ENCODE measurements at regions not wholly inside any gene's neighbourhood (a gene's known extent, or its start where the extent isn't known, plus 50 kb on each side); places are given as distances from the start of the nearest gene placed in this dataset.

DNA sequence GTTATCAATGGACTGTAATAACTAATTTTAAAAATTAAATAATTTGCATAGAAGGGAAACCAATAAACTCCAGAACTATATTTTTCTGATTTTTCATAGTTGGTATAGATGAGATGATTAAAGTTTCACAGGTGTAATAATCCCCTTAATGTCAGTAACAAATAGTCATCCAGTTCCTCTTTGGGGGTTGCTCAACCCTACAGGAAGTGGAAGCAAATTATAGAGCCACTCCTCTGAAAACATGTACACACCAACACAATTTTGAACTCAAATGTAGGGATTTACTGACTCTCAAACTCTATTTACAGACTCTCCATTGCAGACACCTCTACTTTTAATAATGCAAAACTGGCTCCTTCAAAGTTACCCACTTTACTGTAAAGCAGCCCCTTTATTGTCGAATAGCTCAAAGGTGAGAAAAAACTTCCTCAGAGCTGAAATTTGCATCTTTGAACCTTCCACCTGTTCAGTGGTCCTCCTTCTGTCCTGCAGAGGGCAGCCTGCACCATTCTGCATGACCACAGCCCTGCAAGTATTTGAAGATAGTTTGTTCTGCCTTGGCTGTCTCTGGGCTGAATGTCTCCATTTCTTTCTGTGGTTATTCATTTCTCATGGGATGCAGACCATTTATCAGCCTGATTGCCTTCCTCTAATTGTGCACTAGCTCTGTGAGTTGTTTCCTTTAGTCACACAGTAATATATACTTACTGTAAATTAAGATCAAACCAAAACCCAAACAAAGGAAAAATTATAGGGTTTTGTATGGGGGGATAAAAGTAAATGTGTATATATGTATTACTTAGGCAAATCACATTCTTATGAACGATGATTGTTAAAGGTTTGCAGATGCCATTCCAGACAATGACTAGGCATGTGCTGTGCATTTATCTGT lies 383.2 kb upstream of the SGCD start:
- in situ Hi-C loops (cut with HindIII; ENCODE audit: low sequenced_read_pairs), result no loop called here
- peak; percentile 59 for TF ChIP-seq CTCF (IDR thresholded peaks at IDR 0.05; ENCODE audit: low read depth, low read length)
- DNase-seq (ENCODE audit: low read depth, low spot score), result peak; percentile 13
- H3K4me3 ChIP-seq (ENCODE audit: low read depth, low read length), result no peak overlapping the region

GRCh38 chr5:155947394-155948062 lies 379.4 kb upstream of the SGCD start:
- no peak overlapping the region for H3K4me3 ChIP-seq (ENCODE audit: low read depth, low read length)
- in situ Hi-C loops (cut with HindIII; ENCODE audit: low sequenced_read_pairs), result no loop called here
- no peak for DNase-seq (ENCODE audit: low read depth, low spot score)
- TF ChIP-seq CTCF (IDR thresholded peaks at IDR 0.05; ENCODE audit: low read depth, low read length), result no peak

GRCh38 chr5:155948576-155948975 lies 378.4 kb upstream of the SGCD start:
- no peak for TF ChIP-seq CTCF (IDR thresholded peaks at IDR 0.05; ENCODE audit: low read depth, low read length)
- no peak overlapping the region for H3K4me3 ChIP-seq (ENCODE audit: low read depth, low read length)
- DNase-seq (ENCODE audit: low read depth, low spot score), result no peak
- in situ Hi-C loops (cut with HindIII; ENCODE audit: low sequenced_read_pairs), result no loop called here

DNA sequence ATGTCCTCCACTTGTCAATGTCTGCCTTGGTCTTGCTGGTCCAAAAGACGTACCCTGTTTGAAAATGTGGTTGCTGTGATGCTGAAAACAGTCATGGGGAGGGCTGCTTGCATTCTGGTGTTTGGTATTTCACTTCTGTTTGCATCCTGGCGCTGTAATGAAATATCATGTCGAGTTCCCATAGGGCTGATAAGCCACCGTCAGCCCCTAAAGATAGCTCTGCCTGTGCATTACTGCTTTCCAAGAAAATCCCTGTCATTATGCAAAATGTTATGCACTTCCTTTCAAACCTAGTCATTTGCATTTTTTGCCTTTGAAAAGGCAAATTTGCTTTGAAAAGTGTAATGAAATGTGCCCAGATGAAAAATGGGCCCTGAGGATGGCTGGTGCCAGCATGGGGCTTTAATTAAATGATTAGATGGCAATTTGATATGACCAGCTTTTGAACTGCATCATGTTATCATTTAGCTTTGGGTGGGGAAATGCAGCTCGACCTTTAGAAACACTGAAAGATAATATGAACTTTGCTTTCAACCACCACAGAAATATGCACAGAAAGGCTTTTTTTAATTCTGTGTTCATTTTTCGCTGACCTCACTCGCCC lies 374.4 kb upstream of the SGCD start:
- no peak overlapping the region for H3K4me3 ChIP-seq (ENCODE audit: low read depth, low read length)
- no peak for DNase-seq (ENCODE audit: low read depth, low spot score)
- TF ChIP-seq CTCF (IDR thresholded peaks at IDR 0.05; ENCODE audit: low read depth, low read length), result no peak
- in situ Hi-C loops (cut with HindIII; ENCODE audit: low sequenced_read_pairs), result no loop called here

DNA sequence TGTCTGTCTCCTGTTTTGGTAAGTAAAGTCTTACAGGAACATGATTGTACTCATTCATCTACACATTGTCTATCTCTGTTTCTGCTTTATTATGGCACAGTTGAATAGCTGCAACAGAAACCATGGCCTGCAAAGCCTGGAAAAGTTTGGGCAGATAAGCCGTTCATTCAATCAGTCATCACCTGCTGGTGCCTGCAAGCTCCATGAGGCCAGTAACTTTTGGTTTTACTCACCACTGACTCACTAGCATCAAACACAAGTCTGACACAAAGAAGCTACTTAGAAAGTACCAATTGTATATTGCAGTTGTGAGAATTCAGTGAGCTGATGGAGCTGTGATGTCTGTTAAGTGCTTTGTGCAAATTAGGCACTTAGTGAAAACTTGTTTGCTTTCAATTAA lies 373.6 kb upstream of the SGCD start:
- in situ Hi-C loops (cut with HindIII; ENCODE audit: low sequenced_read_pairs), result no loop called here
- DNase-seq (ENCODE audit: low read depth, low spot score), result no peak
- H3K4me3 ChIP-seq (ENCODE audit: low read depth, low read length), result no peak overlapping the region
- no peak for TF ChIP-seq CTCF (IDR thresholded peaks at IDR 0.05; ENCODE audit: low read depth, low read length)

DNA sequence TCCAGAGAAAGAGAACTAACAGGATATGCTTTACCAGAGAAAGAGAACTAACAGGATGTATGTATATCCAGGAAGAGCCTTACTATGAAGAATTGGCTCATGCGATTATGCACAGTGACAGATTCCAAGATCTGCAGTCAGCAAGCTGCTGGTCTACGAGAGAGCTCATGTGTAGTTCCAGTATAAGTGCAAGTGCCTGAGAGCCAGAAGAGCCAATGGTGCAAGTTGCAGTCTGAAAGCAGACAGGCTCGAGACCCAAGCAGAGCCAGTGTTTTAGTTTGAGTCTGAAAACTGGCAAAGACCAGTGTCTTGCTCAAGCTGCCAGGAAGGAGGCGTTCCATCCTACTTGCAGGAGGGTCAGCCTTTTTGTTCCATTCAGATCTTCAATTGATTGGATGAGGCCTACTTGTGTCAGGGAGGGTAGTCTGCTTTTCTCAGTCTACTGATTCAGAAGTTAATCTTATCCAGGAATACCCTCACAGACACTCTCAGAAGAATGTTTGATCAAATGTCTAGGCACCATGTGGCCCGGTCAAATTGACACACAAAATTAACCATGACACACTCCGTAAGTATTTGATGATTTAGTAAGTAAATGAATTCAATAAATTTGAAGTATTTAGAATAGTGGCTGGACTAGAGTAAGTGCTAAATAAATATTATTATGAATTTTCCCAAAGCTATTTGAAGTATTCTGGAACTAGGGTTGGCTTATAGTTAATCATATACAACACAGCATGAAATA lies 372.1 kb upstream of the SGCD start:
- TF ChIP-seq CTCF (IDR thresholded peaks at IDR 0.05; ENCODE audit: low read depth, low read length), result no peak
- DNase-seq (ENCODE audit: low read depth, low spot score), result no peak
- H3K4me3 ChIP-seq (ENCODE audit: low read depth, low read length), result no peak overlapping the region
- in situ Hi-C loops (cut with HindIII; ENCODE audit: low sequenced_read_pairs), result no loop called here
